ENCODE measurements at regions not wholly inside any gene's neighbourhood (a gene's known extent, or its start where the extent isn't known, plus 50 kb on each side); places are given as distances from the start of the nearest gene placed in this dataset.

DNA sequence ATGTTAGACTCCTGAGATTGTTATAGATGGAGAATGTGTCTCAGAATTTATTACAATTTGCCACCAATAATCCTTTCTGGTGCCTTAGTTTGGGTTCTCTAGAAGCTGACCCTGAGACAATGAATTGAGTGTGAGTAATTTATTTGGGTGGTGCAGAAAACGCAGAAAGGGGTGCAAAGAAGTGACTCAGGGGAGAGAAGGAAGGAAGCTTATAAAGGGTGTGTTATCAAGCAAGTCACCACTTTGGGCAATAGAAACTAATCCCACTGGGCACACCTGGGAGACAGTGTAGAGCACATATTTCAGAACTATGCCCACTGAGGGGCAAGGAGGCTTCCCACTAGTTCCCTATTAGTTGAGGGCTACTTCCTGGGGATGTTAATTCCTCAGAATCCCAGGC is 320.6 kb downstream of the MID1IP1 start:
- in situ Hi-C loops (cut with MboI; ENCODE audit: low sequenced_read_pairs), result no loop called here

DNA sequence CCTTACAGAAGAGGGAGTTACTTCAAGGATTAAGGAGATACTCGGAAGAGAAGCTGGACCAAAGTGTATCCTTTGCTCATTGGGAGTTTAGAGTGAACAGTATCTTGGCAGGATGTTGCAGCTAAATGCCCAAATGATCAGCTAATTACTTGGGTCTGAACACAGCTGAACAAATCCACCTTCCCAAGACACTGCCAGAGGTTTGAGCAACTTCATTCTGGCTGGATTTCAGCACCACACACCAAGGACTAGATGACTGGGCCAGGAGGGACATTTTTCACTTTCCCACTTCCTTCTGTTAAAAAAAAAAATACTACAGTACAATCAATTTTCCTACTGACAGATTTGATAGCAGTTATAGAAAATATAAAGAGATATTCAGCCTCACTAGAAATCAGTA is 324.6 kb downstream of the MID1IP1 start:
- in situ Hi-C loops (cut with MboI; ENCODE audit: low sequenced_read_pairs), result loop anchor here (25.0 kb wide), 1 partner anchor 364 kb away; no protein-coding TSS in a partner anchor

GRCh38 chrX:39133971-39134370 is 332.7 kb downstream of the MID1IP1 start:
- in situ Hi-C loops (cut with MboI; ENCODE audit: low sequenced_read_pairs), result loop anchor here (25.0 kb wide), 1 partner anchor 372 kb away; no protein-coding TSS in a partner anchor

DNA sequence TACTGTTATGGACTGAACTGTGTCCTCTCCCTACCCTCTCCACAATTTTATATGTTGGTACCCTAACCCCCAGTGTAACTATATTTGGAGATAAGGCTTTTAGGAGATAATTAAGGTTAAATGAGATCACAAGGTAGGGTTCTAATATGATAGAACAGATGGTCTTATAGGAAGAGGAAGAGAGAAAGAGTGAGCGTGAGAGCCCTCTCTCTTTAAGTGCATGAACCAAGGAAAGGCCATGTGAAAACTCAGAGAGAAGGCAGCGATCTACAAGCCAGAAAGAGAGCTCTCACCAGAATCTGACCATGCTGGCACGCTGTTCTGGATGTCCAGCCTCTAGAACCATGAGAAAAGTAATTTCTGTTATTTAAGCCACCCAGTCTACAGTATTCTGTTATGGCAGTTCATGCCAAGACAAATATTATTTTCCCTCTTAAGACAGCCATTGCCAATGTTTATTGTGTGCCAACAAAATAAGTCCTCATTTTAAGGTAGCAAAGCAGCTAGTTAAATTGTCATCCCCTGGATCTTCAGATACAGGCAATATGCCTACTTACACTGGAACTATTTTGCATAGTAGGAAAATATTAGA is 336.2 kb downstream of the MID1IP1 start:
- in situ Hi-C loops (cut with MboI; ENCODE audit: low sequenced_read_pairs), result loop anchor here (25.0 kb wide), 1 partner anchor 375 kb away; no protein-coding TSS in a partner anchor

- in situ Hi-C loops (cut with MboI; ENCODE audit: low sequenced_read_pairs), result loop anchor here (25.0 kb wide), 1 partner anchor 378 kb away; no protein-coding TSS in a partner anchor
Observed at GRCh38 chrX:39140581-39140980, 339.3 kb downstream of the MID1IP1 start.

GRCh38 chrX:39144323-39144722 is 343.1 kb downstream of the MID1IP1 start:
- in situ Hi-C loops (cut with MboI; ENCODE audit: low sequenced_read_pairs), result loop anchor here (25.0 kb wide), 1 partner anchor 382 kb away; no protein-coding TSS in a partner anchor

GRCh38 chrX:39144956-39145355 is 343.7 kb downstream of the MID1IP1 start:
- in situ Hi-C loops (cut with MboI; ENCODE audit: low sequenced_read_pairs), result loop anchor here (25.0 kb wide), 1 partner anchor 383 kb away; no protein-coding TSS in a partner anchor

DNA sequence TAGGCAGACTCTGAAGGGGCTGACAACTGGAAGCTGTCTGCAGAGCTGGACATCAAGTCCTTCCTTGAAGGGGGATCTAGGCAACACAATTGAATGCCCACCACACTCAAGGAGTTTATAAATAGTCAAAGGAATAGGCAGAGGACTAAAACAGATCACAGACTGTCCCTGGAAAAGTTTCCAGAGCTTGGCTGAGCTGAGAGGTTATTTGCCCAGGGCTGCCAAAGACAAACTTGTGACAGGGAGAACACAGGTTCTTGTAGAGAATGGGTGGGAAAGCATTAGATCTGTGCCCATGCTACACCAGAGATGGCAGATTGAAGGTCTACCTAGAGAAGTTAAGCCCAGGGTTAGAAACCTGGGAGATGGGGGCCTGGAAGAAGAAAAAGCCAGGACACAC is 344.6 kb downstream of the MID1IP1 start:
- in situ Hi-C loops (cut with MboI; ENCODE audit: low sequenced_read_pairs), result loop anchor here (25.0 kb wide), 1 partner anchor 384 kb away; no protein-coding TSS in a partner anchor

- in situ Hi-C loops (cut with MboI; ENCODE audit: low sequenced_read_pairs), result loop anchor here (25.0 kb wide), 1 partner anchor 387 kb away; no protein-coding TSS in a partner anchor
Observed at GRCh38 chrX:39149761-39150160, 348.5 kb downstream of the MID1IP1 start.

DNA sequence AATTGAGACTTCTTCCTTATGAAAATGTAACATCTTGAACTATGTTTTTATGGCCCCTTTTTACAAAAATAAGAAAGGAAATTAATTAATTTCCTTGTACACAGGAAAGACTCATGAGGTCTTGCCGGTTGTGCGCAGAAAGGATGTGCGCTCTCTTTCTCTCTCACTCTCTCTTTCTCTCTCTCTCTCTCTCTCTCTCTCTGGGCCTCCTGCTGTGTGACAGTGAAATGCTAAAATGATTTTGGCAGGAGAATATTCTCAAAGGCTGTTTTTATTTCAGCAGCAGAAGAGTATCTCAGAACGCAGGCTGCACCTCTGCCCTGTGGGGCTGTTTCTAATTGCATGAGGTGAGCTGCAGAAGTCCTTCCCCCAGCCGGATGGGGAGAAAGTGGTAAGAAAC is 349.0 kb downstream of the MID1IP1 start:
- in situ Hi-C loops (cut with MboI; ENCODE audit: low sequenced_read_pairs), result no loop called here

- in situ Hi-C loops (cut with MboI; ENCODE audit: low sequenced_read_pairs), result no loop called here
Observed at GRCh38 chrX:39150621-39151020, 349.4 kb downstream of the MID1IP1 start.

DNA sequence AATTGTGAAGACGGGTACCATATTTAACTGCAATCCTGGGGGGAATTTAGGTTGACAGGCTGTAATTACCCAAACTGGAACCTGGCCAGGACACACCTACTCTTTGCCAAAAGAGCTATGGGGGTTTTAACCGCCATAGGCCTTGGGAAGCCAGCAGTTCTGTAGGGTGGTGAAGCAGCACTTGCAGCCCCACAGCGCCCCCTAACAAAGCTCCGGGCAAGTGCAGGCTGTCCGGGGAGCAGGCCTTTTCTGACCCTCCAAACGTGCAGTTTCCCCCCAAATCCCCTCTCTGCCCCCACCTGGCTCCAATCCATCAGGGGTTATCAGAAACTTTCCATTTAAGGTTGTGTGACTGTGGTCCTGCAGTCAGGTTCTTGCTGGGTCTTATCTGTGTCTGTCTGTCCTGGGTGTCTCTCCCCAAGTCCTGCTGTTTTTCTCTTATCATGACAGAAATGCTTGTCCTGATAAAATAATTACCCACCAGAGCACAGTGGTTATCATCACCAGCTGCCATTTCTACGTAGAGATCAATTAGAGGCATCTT is 350.9 kb downstream of the MID1IP1 start:
- in situ Hi-C loops (cut with MboI; ENCODE audit: low sequenced_read_pairs), result no loop called here

GRCh38 chrX:39156051-39156450 is 354.8 kb downstream of the MID1IP1 start:
- in situ Hi-C loops (cut with MboI; ENCODE audit: low sequenced_read_pairs), result no loop called here

DNA sequence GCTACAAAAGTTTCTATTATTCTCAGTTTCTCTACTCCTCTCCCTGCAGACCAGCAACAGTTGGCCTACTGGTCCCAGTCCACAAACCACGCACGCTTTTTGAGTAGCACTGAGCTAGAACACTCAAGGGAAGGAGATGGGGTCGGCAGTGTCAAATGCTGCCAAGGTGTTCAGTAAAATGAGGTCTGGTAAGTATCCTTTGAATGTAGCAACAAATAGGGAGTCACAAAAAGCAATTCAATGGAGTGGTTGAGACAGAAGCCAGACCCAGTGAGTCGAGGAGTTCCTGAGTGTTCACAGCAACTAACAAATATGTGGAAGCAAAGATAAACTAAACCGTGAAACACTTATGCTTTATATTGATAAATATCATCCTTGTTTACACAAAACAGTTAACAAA is 355.7 kb downstream of the MID1IP1 start:
- in situ Hi-C loops (cut with MboI; ENCODE audit: low sequenced_read_pairs), result no loop called here

DNA sequence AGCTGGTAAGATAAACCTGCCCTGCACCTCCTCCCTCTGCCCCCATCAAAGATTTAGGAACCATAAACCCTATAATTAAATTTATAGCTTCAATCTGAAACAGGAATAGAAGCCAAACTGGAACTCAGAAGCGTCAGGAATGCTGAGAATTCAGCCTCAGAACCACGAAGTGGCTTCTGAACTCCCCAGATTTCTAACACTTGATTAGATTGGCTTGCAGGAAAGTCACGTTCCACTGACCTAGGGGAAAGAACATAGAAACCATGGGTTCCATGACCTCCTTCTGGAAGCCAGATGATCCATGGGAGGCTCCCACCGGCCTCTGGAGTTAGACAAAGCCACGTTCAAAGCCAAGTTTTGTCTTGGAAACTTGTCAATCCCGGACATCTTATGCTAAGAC is 356.5 kb downstream of the MID1IP1 start:
- in situ Hi-C loops (cut with MboI; ENCODE audit: low sequenced_read_pairs), result no loop called here

- in situ Hi-C loops (cut with MboI; ENCODE audit: low sequenced_read_pairs), result no loop called here
Observed at GRCh38 chrX:39158801-39159657, 357.8 kb downstream of the MID1IP1 start.

- in situ Hi-C loops (cut with MboI; ENCODE audit: low sequenced_read_pairs), result no loop called here
Observed at GRCh38 chrX:39159921-39160507, 358.8 kb downstream of the MID1IP1 start.

GRCh38 chrX:39161611-39162255 is 360.5 kb downstream of the MID1IP1 start:
- in situ Hi-C loops (cut with MboI; ENCODE audit: low sequenced_read_pairs), result no loop called here

- in situ Hi-C loops (cut with MboI; ENCODE audit: low sequenced_read_pairs), result no loop called here
Observed at GRCh38 chrX:39162322-39162735, 361.1 kb downstream of the MID1IP1 start.

- in situ Hi-C loops (cut with MboI; ENCODE audit: low sequenced_read_pairs), result no loop called here
Observed at GRCh38 chrX:39163581-39164126, 362.4 kb downstream of the MID1IP1 start.

All from HL-60/S4 treated with retinoic acid at 250 ng/mL for 4 days and 3 days (cell line).